HG03439 (cell line): ENCODE measurements at regions not wholly inside any gene's neighbourhood (a gene's known extent, or its start where the extent isn't known, plus 50 kb on each side); places are given as distances from the start of the nearest gene placed in this dataset.

Experiments used
- ATAC-seq: cut with Tn5 transposase; IDR thresholded peaks from one replicate; pipeline ENCODE4 v1.9.1; 2021; ENCODE audit warnings: mild to moderate bottlenecking, moderate library complexity; ENCODE audit not compliant: unreplicated experiment

- no peak for ATAC-seq
Measured at GRCh38 chr5:4738298-4738697, 401.8 kb upstream of the ADAMTS16 start.

DNA sequence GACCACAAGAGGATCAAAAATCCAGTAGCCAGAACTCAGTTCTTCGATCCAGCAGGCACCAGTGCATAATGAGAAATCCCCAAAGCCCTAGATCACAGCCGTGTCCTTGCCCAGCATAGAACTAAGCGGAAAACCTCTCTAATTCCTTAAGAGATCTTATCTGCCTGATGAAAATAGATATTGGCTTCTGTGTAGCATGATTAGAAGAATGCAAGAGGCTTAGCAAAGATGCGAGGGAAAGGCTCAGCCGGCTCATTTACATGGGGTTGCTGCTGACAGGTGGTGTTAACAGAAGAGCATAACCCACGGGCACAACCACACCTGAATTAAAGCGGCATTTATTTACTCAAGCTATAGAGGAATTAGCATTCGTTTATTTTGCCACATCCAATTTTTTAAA is 400.0 kb upstream of the ADAMTS16 start:
- ATAC-seq = no peak

- ATAC-seq = no peak
Measured at GRCh38 chr5:4758550-4758949, 381.6 kb upstream of the ADAMTS16 start.

- no peak for ATAC-seq
Measured at GRCh38 chr5:4758996-4759395, 381.1 kb upstream of the ADAMTS16 start.

GRCh38 chr5:4762316-4762715 is 377.8 kb upstream of the ADAMTS16 start:
- ATAC-seq = no peak

DNA sequence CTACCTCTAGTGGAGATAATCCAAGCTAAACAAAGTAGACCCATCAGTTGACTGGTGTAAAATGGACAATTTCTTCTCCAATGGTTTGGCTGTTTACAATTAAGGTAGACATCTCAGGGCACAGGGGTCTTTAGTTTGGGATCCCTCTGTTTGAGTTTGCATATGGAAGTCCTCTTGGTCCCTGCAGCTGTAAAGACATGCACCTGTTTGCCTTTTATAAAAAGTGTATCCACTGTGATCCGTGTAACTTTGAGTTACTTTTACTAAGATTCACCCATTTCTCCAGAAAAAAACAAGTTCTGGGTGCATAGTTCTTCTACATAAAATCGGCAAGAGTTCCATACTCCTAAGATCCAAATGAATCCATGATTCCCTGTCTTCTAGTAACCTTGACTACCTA is 374.7 kb upstream of the ADAMTS16 start:
- ATAC-seq = no peak

- ATAC-seq = no peak
Measured at GRCh38 chr5:4766101-4766500, 374.0 kb upstream of the ADAMTS16 start.

DNA sequence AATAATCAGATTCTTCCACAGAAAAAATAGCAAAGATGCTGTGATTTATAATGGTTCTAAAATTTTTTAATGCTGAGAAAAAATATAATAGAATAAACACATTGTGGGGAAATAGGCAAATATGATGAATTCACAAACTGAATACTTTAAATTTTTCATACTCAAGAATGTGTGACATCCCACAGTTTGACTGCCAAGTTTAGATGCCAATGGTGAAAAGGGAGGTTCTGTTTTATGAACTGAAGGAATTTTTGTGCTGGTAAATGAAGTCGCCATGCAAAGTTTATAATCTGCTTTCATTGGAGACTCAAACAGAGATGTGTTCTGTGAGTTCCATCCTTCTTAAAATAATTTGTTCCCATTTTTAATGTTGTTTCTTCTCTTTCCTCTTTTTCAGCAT is 367.5 kb upstream of the ADAMTS16 start:
- ATAC-seq = no peak

GRCh38 chr5:4773827-4774317 is 366.3 kb upstream of the ADAMTS16 start:
- ATAC-seq = no peak

- ATAC-seq = no peak
Measured at GRCh38 chr5:4777435-4777834, 362.7 kb upstream of the ADAMTS16 start.

- no peak for ATAC-seq
Measured at GRCh38 chr5:4780633-4781032, 359.5 kb upstream of the ADAMTS16 start.

- no peak for ATAC-seq
Measured at GRCh38 chr5:4781299-4781698, 358.8 kb upstream of the ADAMTS16 start.

DNA sequence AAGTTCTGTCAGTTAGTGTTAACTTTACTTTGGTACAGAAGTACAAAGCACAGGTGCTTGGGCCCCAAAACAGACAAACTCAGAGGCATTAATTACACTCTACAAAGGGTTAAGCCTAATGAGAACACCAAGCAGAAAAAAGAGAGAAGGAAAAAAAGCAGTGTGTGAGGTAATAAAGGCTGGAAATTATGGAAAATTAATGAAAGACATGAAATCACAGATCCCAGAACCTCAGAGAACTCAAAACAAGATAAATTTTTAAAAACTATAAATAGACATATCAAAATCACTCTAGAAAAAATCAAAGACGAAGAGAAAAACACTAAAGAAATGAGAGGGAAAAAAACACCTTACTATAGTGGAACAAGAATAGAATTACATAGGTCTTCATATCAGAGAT is 354.2 kb upstream of the ADAMTS16 start:
- ATAC-seq = no peak

DNA sequence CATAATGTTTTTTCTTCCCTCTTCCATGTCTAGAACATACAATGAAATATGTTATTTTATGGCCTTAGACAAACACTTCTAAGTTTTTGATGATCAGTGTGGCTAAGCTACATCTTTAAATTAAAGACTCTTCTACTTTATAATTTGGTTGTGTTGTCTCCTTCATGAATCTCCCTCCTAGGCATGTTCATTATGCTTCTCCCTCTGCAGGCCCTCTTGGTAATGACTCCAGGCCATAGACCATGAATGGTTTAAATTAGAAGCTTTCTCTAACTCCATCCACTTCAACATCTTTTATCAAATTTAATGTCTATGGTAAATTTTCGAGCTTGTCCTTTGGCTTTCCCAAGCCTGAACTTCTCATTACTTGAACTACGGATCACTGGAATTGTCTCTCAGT is 342.7 kb upstream of the ADAMTS16 start:
- no peak for ATAC-seq

GRCh38 chr5:4802044-4802443 is 338.1 kb upstream of the ADAMTS16 start:
- ATAC-seq = no peak

DNA sequence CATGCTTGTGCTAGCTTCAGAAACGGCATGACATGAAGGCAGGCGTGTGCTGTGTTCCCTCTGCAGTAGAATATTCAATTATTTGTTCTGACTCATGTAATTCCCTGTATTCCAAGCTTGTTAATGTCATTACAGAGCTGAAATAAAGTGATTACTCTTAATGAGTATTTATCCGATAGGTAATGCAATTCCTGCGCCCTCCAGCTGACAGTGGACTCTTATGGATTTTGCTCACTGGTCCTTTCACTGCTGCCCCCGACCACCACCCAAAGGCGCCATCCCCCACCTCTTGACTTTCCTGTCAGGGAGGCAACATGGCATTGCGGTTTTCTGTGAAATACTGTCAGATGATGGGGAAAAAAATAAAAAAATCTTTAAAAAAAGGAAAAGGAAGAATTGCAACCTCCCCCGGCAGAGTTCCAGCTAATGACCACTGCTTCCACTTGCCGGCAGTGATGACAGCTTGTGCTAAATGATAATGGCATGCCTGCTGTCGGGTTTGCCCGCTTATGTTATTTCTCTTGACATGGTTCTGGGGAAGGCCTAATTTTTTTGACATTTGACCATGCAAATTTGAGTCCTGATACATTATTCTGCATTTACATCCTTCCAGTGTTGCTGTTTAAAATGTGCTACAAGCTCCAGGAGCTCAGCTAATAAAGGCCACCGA is 335.3 kb upstream of the ADAMTS16 start:
- ATAC-seq = no peak

DNA sequence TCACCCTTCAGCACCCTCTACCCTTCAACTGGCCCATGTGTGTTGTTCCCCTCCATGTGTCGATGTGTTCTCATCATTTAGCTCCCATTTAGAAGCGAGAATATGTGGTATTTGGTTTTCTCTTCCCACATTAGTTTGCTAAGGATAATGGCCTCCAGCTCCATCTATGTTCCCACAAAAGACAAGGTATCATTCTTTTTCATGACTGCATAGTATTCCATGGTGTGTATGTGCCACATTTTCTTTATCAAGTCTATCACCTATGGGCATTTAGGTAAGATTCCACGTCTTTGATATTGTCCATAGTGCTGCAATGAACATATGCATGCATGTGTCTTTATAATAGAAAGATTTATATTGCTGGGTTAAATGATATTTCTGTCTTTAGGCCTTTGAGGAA is 325.1 kb upstream of the ADAMTS16 start:
- no peak for ATAC-seq

GRCh38 chr5:4817767-4818166 is 322.4 kb upstream of the ADAMTS16 start:
- ATAC-seq = no peak

DNA sequence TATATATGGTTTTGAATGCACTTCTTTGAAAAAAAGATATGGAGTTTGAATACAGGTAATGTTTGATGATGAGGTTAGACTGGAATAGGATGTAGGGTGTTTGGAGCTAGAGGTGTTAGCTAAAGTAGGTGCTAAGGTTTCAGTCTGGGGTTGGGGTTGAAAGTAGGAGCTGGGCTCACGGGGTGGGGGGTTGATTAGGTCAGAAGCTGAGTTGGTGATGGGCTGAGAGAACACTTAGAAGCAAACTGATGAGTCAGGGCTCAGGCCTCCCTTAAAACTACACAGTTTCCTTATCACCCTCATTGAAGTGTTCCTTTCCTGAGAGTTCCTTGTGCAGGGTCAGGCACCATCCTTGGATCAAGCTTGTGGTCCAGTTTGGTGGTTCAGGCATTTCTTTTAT is 308.8 kb upstream of the ADAMTS16 start:
- ATAC-seq = no peak

DNA sequence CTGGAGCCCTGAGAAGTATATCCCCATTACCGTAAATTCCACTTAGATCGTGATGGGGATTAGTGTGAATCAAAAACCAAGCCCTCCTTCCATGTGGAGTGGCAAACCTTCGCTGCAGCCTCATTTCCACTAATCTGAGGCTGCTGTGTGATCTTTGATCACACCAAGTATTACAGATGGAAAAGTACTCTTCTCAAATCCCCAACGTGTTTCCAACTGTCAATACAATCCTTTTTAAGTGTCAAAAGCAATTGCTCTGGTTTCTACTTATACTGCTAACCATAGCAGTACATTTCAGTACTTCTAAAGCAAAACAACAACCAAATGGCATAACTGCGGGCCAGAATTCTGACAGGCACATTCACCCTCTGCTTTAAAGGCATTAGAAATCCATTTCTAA is 307.7 kb upstream of the ADAMTS16 start:
- ATAC-seq = no peak

- no peak for ATAC-seq
Measured at GRCh38 chr5:4833104-4833738, 306.9 kb upstream of the ADAMTS16 start.

DNA sequence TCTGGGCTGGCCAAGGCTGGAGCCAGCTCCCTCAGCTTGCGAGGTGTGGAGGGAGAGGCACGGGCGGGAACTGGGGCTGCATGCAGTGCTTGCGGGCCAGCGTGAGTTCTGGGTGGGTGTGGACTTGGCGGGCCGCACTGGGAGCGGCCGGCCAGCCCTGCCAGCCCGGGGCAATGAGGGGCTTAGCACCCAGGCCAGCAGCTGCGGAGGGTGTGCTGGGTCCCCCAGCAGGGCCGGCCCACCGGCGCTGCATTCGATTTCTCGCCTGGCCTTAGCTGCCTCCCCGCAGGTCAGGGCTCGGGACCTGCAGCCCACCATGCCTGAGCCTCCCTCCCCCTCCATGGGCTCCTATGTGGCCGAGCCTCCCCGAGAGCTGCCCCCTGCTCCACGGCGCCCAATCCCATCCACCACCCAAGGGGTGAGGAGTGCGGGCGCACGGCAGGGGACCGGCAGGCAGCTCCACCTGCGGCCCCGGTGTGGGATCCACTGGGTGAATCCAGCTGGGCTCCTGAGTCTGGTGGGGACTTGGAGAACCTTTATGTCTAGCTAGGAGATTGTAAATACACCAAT is 302.6 kb upstream of the ADAMTS16 start:
- no peak for ATAC-seq
